GM23248 (cell line): ENCODE measurements at regions not wholly inside any gene's neighbourhood (a gene's known extent, or its start where the extent isn't known, plus 50 kb on each side); places are given as distances from the start of the nearest gene placed in this dataset.

Experiments used
- DNase-seq: peaks from one replicate; pipeline ENCODE4 v3.0.0-alpha.2; 2015
- H2AFZ ChIP-seq: fragments of 200-600 bp; sonication (generic); 2 replicates; pipeline ENCODE4 v1.6.1; 2016; ENCODE audit warnings: antibody characterized with exemption
- H3F3A ChIP-seq: fragments of 200-600 bp; sonication (generic); 2 replicates; pipeline ENCODE4 v1.6.1; 2016; ENCODE audit warnings: mild to moderate bottlenecking, antibody characterized with exemption, mixed run types; ENCODE audit not compliant: insufficient read depth
- H3K27ac ChIP-seq: fragments of 200-600 bp; sonication (generic); 2 replicates; pipeline ENCODE4 v1.5.1; 2016; ENCODE audit warnings: mild to moderate bottlenecking
- H3K27me3 ChIP-seq: fragments of 200-600 bp; sonication (generic); replicated peaks from 2 replicates; pipeline ENCODE4 v1.6.1; 2016; ENCODE audit warnings: mild to moderate bottlenecking; ENCODE audit not compliant: insufficient read depth
- H3K36me3 ChIP-seq: fragments of 200-600 bp; sonication (generic); 2 replicates; pipeline ENCODE4 v1.6.1; 2016; ENCODE audit warnings: low read depth, mild to moderate bottlenecking
- H3K4me1 ChIP-seq: fragments of 200-600 bp; sonication (generic); 2 replicates; pipeline ENCODE4 v1.6.1; 2016; ENCODE audit warnings: mild to moderate bottlenecking; ENCODE audit not compliant: insufficient read depth
- H3K4me2 ChIP-seq: fragments of 200-600 bp; sonication (generic); one replicate; pipeline ENCODE4 v1.6.1; 2016; ENCODE audit warnings: mild to moderate bottlenecking; ENCODE audit not compliant: unreplicated experiment
- H3K4me3 ChIP-seq: fragments of 200-600 bp; sonication (generic); 2 replicates; pipeline ENCODE4 v1.5.1; 2016; ENCODE audit warnings: mild to moderate bottlenecking
- H3K79me2 ChIP-seq: fragments of 200-600 bp; sonication (generic); 2 replicates; pipeline ENCODE4 v1.6.1; 2016; ENCODE audit warnings: mild to moderate bottlenecking; ENCODE audit not compliant: insufficient read depth
- H3K9ac ChIP-seq: fragments of 200-600 bp; sonication (generic); 2 replicates; pipeline ENCODE4 v1.6.1; 2016; ENCODE audit warnings: mild to moderate bottlenecking
- H3K9me2 ChIP-seq: fragments of 200-600 bp; sonication (generic); 2 replicates; pipeline ENCODE4 v1.6.1; 2016; ENCODE audit warnings: mixed run types, mild to moderate bottlenecking, moderate library complexity; ENCODE audit not compliant: insufficient read depth
- H3K9me3 ChIP-seq: fragments of 200-600 bp; sonication (generic); one replicate; pipeline ENCODE4 v1.6.1; 2017; ENCODE audit warnings: low read depth
- H4K20me1 ChIP-seq: fragments of 200-600 bp; sonication (generic); 2 replicates; pipeline ENCODE4 v1.6.0; 2016; ENCODE audit not compliant: insufficient read depth
- EZH2 ChIP-seq: fragments of 200-600 bp; sonication (generic); IDR thresholded peaks from 2 replicates; pipeline ENCODE4 v1.6.1; 2018; ENCODE audit warnings: antibody characterized with exemption, mild to moderate bottlenecking; ENCODE audit not compliant: insufficient read depth, poor library complexity, severe bottlenecking
- EZH2phosphoT487 ChIP-seq: fragments of 200-600 bp; sonication (generic); IDR thresholded peaks from 2 replicates; pipeline ENCODE4 v1.6.1; 2018; ENCODE audit warnings: antibody characterized with exemption, moderate library complexity, mild to moderate bottlenecking, low read depth; ENCODE audit not compliant: insufficient read depth
- WGBS, 2 experiments: methylation state at CpG; one replicate each; pipeline ENCODE4 v1.1.6; 2015 to 2017; ENCODE audit warnings: low lambda C conversion rate in 2 of 2, low coverage in 1 of 2; ENCODE audit errors: missing lambda C conversion rate in 2 of 2; 5-methylcytosine and 5-hydroxymethylcytosine counted together
- in situ Hi-C: fragments of 300-500 bp; cut with MboI; formaldehyde crosslinking; loops from 2 replicates; pipeline ENCODE4 v1.15.0; 2020

GRCh38 chr10:118922226-118922625, 107.3 kb upstream of the NANOS1 start:
- DNase-seq: no peak
- H3K9me2 ChIP-seq: no peaks in the 10 kb centered on the region
- no peaks in the 10 kb centered on the region for H3K9me3 ChIP-seq
- H4K20me1 ChIP-seq: no peaks in the 10 kb centered on the region
- no peaks in the 10 kb centered on the region for H3K36me3 ChIP-seq
- 0 to 9% methylated on average over 1 of the region's 1 CpG for WGBS, 2 experiments
- H3F3A ChIP-seq: no peaks in the 10 kb centered on the region
- H3K4me2 ChIP-seq: no peak overlapping the region
- H3K9ac ChIP-seq: no peak overlapping the region
- no peaks in the 10 kb centered on the region for H3K4me1 ChIP-seq
- H3K4me3 ChIP-seq: no peak overlapping the region
- no peak overlapping the region for H2AFZ ChIP-seq
- TF ChIP-seq EZH2phosphoT487 (no peak), EZH2 (no peak)
- H3K27me3 ChIP-seq: no peaks in the 10 kb centered on the region; the same call in 1 of the 2 replicates
- H3K79me2 ChIP-seq: no peaks in the 10 kb centered on the region
- in situ Hi-C loops: no loop called here
- H3K27ac ChIP-seq: no peak overlapping the region

- no peaks in the 10 kb centered on the region; the same call in 1 of the 2 replicates for H3K27me3 ChIP-seq
- H4K20me1 ChIP-seq: no peaks in the 10 kb centered on the region
- H3K9ac ChIP-seq: no peak overlapping the region
- no peak overlapping the region for H3K4me2 ChIP-seq
- no peak overlapping the region for H3K4me3 ChIP-seq
- no peak for DNase-seq
- no peaks in the 10 kb centered on the region for H3K9me3 ChIP-seq
- H3K36me3 ChIP-seq: no peaks in the 10 kb centered on the region
- H3K27ac ChIP-seq: no peak overlapping the region
- no peaks in the 10 kb centered on the region for H3K79me2 ChIP-seq
- H3K4me1 ChIP-seq: no peaks in the 10 kb centered on the region
- in situ Hi-C loops: no loop called here
- H3F3A ChIP-seq: no peaks in the 10 kb centered on the region
- TF ChIP-seq EZH2phosphoT487 (no peak), EZH2 (no peak)
- H3K9me2 ChIP-seq: no peaks in the 10 kb centered on the region
- H2AFZ ChIP-seq: no peak overlapping the region
- whole genome bisulfite sequencing, 2 experiments: 70 to 87% methylated on average over 2 of the region's 2 CpGs
Observed at GRCh38 chr10:118922972-118923371, 106.5 kb upstream of the NANOS1 start.

GRCh38 chr10:118924493-118924892, 105.0 kb upstream of the NANOS1 start:
- Histone ChIP-seq H4K20me1 (no peaks in the 10 kb centered on the region), H3K4me3 (no peak overlapping the region), H3K4me1 (no peaks in the 10 kb centered on the region), H3K79me2 (no peaks in the 10 kb centered on the region), H3K27me3 (no peaks in the 10 kb centered on the region; the same call in 1 of the 2 replicates), H3K9me3 (no peaks in the 10 kb centered on the region), H3K9ac (no peak overlapping the region), H3K36me3 (no peaks in the 10 kb centered on the region), H3F3A (no peaks in the 10 kb centered on the region), H3K27ac (no peak overlapping the region), H3K9me2 (no peaks in the 10 kb centered on the region), H2AFZ (no peak overlapping the region), H3K4me2 (no peak overlapping the region)
- TF ChIP-seq EZH2: no peak
- TF ChIP-seq EZH2phosphoT487: no peak
- in situ Hi-C loops: no loop called here
- WGBS, 2 experiments: 39 to 47% methylated on average over 3 of the region's 3 CpGs
- DNase-seq: no peak

GRCh38 chr10:118925404-118926071, 104.0 kb upstream of the NANOS1 start:
- Histone ChIP-seq H3K9ac (no peak overlapping the region), H3F3A (no peaks in the 10 kb centered on the region), H2AFZ (no peak overlapping the region), H3K4me2 (no peak overlapping the region), H3K27me3 (no peaks in the 10 kb centered on the region; the same call in 1 of the 2 replicates), H3K9me3 (no peaks in the 10 kb centered on the region), H3K36me3 (no peaks in the 10 kb centered on the region), H4K20me1 (no peaks in the 10 kb centered on the region), H3K9me2 (no peaks in the 10 kb centered on the region), H3K27ac (no peak overlapping the region), H3K4me3 (no peak overlapping the region), H3K4me1 (no peaks in the 10 kb centered on the region), H3K79me2 (no peaks in the 10 kb centered on the region)
- WGBS, 2 experiments: 75% methylated on average over 8 of the region's 8 CpGs
- TF ChIP-seq EZH2phosphoT487 (no peak), EZH2 (no peak)
- in situ Hi-C loops: no loop called here
- DNase-seq: no peak

- Histone ChIP-seq H3K4me3 (no peak overlapping the region), H3K27me3 (no peaks in the 10 kb centered on the region; the same call in 1 of the 2 replicates), H3K4me1 (no peaks in the 10 kb centered on the region), H3K9me2 (no peaks in the 10 kb centered on the region), H3K9me3 (no peaks in the 10 kb centered on the region), H3K9ac (no peak overlapping the region), H3K79me2 (no peaks in the 10 kb centered on the region), H3K36me3 (no peaks in the 10 kb centered on the region), H3K4me2 (no peak overlapping the region), H3F3A (no peaks in the 10 kb centered on the region), H4K20me1 (no peaks in the 10 kb centered on the region), H3K27ac (no peak overlapping the region), H2AFZ (no peak overlapping the region)
- 51 to 58% methylated on average over 3 of the region's 3 CpGs for WGBS, 2 experiments
- no peak for DNase-seq
- in situ Hi-C loops: no loop called here
- no peak for TF ChIP-seq EZH2phosphoT487
- TF ChIP-seq EZH2: no peak
Observed at GRCh38 chr10:118926072-118926417, 103.5 kb upstream of the NANOS1 start.
